GM18505 (cell line): ENCODE measurements at regions not wholly inside any gene's neighbourhood (a gene's known extent, or its start where the extent isn't known, plus 50 kb on each side); places are given as distances from the start of the nearest gene placed in this dataset.

ENCODE experiments used
- ATAC-seq: cut with Tn5 transposase; IDR thresholded peaks from one replicate; pipeline ENCODE4 v1.9.1; 2021; ENCODE audit not compliant: unreplicated experiment
- POLR2A ChIP-seq: IDR thresholded peaks from 4 replicates; pipeline ENCODE4 v1.6.1; 2011; ENCODE audit warnings: borderline replicate concordance; ENCODE audit not compliant: insufficient read depth, insufficient read length; ENCODE audit errors: extremely low read depth

DNA sequence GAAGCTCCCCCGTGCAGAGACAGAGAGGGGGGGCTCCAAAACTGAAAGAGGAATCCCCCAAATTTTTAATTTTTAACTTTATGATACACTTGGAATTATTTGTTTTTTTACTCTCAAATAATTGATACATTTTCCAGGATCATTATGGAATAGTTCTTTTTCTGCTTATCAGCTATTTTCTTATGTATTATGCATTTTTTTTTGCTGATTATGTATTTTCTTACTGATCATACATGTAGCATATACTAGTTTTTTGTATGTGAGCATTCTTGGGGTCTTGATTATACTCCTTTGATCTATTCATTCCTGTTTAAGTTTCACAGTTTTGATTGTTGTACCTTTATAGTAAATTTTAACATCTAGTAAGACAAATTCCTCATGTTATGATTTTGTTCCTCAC is 55.5 kb upstream of the LDHB start:
- no peak for ATAC-seq
- TF ChIP-seq POLR2A: no peak

DNA sequence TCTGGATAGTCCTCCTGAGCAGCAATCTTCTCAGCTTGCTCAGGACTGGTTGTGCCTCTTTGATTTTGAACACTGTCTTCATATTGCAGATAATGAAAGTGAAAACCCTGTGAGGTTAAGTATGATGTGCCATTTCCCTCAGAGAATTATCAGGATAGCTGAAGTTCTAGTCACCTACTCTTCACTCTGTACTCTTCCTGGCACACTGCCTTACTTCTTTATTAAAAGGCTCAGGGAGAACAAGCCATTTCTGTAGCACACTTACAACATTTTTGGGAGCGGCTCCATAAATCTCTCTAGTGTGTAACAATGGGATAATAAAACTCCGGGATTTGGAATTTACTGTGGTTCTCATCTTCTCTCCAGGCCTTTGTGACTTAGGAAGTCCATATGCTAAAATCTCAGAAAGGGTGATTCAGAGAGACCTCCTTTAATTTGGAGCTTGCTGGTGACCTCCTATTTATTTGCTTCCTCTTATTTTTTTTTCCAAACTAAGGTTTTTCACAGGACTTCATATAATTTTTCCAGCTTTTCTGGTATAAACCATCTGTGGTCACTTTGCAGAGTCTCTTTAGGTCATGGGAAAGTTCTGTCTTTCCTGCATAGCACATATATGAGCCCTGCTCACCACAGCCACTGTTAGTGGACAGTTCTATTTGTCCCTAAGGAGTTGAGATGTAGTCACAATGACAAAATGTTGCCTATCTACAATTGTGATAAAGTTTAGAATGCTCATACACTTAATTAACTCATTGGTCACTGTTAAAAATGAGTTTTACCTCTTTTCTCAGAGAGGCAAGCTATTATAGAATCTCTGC is 53.5 kb upstream of the LDHB start:
- peak; percentile 74 for ATAC-seq
- TF ChIP-seq POLR2A: no peak
